ENCODE measurements at regions not wholly inside any gene's neighbourhood (a gene's known extent, or its start where the extent isn't known, plus 50 kb on each side); places are given as distances from the start of the nearest gene placed in this dataset.

- TF ChIP-seq CTCF (conservative IDR thresholded peaks at IDR 0.05; ENCODE audit: low read depth, low read length) (no peak), EZH2 (IDR thresholded peaks at IDR 0.05; ENCODE audit: low read length, unreplicated experiment) (no peak), EZH2phosphoT487 (IDR thresholded peaks at IDR 0.05; ENCODE audit: borderline replicate concordance, low read length) (no peak)
Measured at GRCh38 chrX:26873736-26874135, 589.4 kb downstream of the PPP4R3C start.

Data from PC-3 (cell line).